HCT116 (cell line): ENCODE measurements at regions not wholly inside any gene's neighbourhood (a gene's known extent, or its start where the extent isn't known, plus 50 kb on each side); places are given as distances from the start of the nearest gene placed in this dataset.

Source experiments
- ATAC-seq: fragments of 200-7000 bp; cut with Tn5 transposase; 2 replicates; pipeline ENCODE4 v1.9.1; 2020; ENCODE audit warnings: mild to moderate bottlenecking, moderate library complexity
- BruUV-seq: library from RNA; stranded (reverse); fragments of 400-500 nt; replicated peaks from 2 replicates; lab custom pipeline; 2021; lab: Mats Ljungman, UMichigan
- CTCF ChIA-PET: fragments of 300-600 bp; sonication (Branson Sonifier 250); formaldehyde crosslinking; loops from one replicate; lab custom pipeline; 2021; ENCODE audit warnings: antibody characterized with exemption; lab: Charles Lee
- POLR2A ChIA-PET: fragments of 300-600, 350-600 bp; sonication (Branson Sonifier 250); formaldehyde crosslinking; loops from one replicate; lab custom pipeline; 2021; ENCODE audit warnings: antibody characterized with exemption; lab: Charles Lee
- RAD21 ChIA-PET, 2 experiments: fragments of 300-600 bp; sonication (Branson Sonifier 250); formaldehyde crosslinking; loops; one replicate each; lab custom pipeline; 2023; ENCODE audit warnings: low total read pairs in 2 of 2; ENCODE audit not compliant: uncharacterized antibody in 2 of 2, unreplicated experiment in 2 of 2, low non-redundant PET in 1 of 2; lab: Charles Lee
- DNase-seq: peaks from one replicate; pipeline ENCODE4 v3.0.0-alpha.2; 2010; ENCODE audit warnings: low read depth, low spot score
- H2AFZ ChIP-seq: fragments of 200-600 bp; shearing (Covaris generic), sonication (generic); 2 replicates; pipeline ENCODE4 v1.6.1; 2017; ENCODE audit warnings: low read depth, mixed run types, mixed read lengths, antibody characterized with exemption, low read length; ENCODE audit not compliant: poor library complexity, severe bottlenecking
- H3K27ac ChIP-seq: 2 replicates; pipeline ENCODE4 v1.5.1; 2012; ENCODE audit warnings: low read depth, low read length
- H3K27me3 ChIP-seq: fragments of 200-600 bp; sonication (generic); 2 replicates; pipeline ENCODE4 v1.6.1; 2016; ENCODE audit warnings: mixed run types, low read length, mixed read lengths; ENCODE audit not compliant: insufficient read depth
- H3K36me3 ChIP-seq, 2 experiments: fragments of 200-500 bp in 1 of 2; fragments of 200-600 bp in 1 of 2; sonication (Bioruptor generic) in 1 of 2; sonication (generic) in 1 of 2; 2 replicates each; pipeline versions ENCODE4 v1.5.1 to v1.6.1; 2014 to 2016; ENCODE audit warnings: low read length in 2 of 2, inconsistent platforms in 1 of 2, mixed read lengths in 1 of 2, mixed run types in 1 of 2; ENCODE audit not compliant: insufficient read depth in 2 of 2, control insufficient read depth in 1 of 2
- H3K4me1 ChIP-seq, 2 experiments: fragments of 200-600 bp in 1 of 2; sonication (generic) in 1 of 2; 2 replicates each; pipeline versions ENCODE4 v1.5.1 to v1.6.1; 2012 to 2017; ENCODE audit warnings: low read length in 2 of 2, inconsistent platforms in 1 of 2, mild to moderate bottlenecking in 1 of 2, mixed read lengths in 1 of 2, mixed run types in 1 of 2, moderate library complexity in 1 of 2; ENCODE audit not compliant: insufficient read depth in 2 of 2, control insufficient read depth in 1 of 2
- H3K4me2 ChIP-seq: fragments of 200-600 bp; sonication (generic); 2 replicates; pipeline ENCODE4 v1.6.1; 2017; ENCODE audit warnings: mixed run types, low read length, mixed read lengths
- H3K4me3 ChIP-seq, 2 experiments: fragments of 200-600 bp in 1 of 2; sonication (generic) in 1 of 2; replicated peaks in 1 of 2; 2 replicates each; pipeline ENCODE4 v1.5.1; 2011 to 2016; ENCODE audit warnings: low read length in 2 of 2, control low read depth in 1 of 2, low read depth in 1 of 2, mild to moderate bottlenecking in 1 of 2, mixed read lengths in 1 of 2, mixed run types in 1 of 2
- H3K79me2 ChIP-seq: fragments of 200-600 bp; sonication (generic); 2 replicates; pipeline ENCODE4 v1.6.1; 2017; ENCODE audit warnings: mild to moderate bottlenecking, mixed run types, low read length, moderate library complexity, mixed read lengths; ENCODE audit not compliant: insufficient read depth
- H3K9ac ChIP-seq: fragments of 200-600 bp; sonication (generic); 2 replicates; pipeline ENCODE4 v1.6.1; 2016; ENCODE audit warnings: low read length, mixed read lengths
- H3K9me2 ChIP-seq: fragments of 200-600 bp; sonication (generic), shearing (Covaris generic); 2 replicates; pipeline ENCODE4 v1.6.1; 2017; ENCODE audit warnings: mixed run types, mild to moderate bottlenecking, moderate library complexity; ENCODE audit not compliant: insufficient read depth
- H3K9me3 ChIP-seq, 2 experiments: fragments of 200-500 bp in 1 of 2; fragments of 200-600 bp in 1 of 2; sonication (Bioruptor generic) in 1 of 2; sonication (generic) in 1 of 2; 2 replicates each; pipeline ENCODE4 v1.6.1; 2014 to 2017; ENCODE audit warnings: low read length in 2 of 2, mixed read lengths in 2 of 2, inconsistent platforms in 1 of 2, low read depth in 1 of 2, mild to moderate bottlenecking in 1 of 2, mixed run types in 1 of 2, moderate library complexity in 1 of 2; ENCODE audit not compliant: control insufficient read depth in 1 of 2, insufficient read depth in 1 of 2
- H4K20me1 ChIP-seq: fragments of 200-600 bp; sonication (generic), shearing (Covaris generic); 2 replicates; pipeline ENCODE4 v1.6.1; 2017; ENCODE audit warnings: mixed run types, mild to moderate bottlenecking, moderate library complexity; ENCODE audit not compliant: insufficient read depth
- ATF3 ChIP-seq: IDR thresholded peaks from 2 replicates; pipeline ENCODE4 v1.6.1; 2012
- CBX3 ChIP-seq: IDR thresholded peaks from 2 replicates; pipeline ENCODE4 v1.6.1; 2012; ENCODE audit warnings: low read depth
- CEBPB ChIP-seq: IDR thresholded peaks from 2 replicates; pipeline ENCODE4 v1.6.1; 2012; ENCODE audit warnings: low read depth
- ELF1 ChIP-seq: IDR thresholded peaks from 2 replicates; pipeline ENCODE4 v1.6.1; 2012; ENCODE audit warnings: low read depth, borderline replicate concordance
- EZH2 ChIP-seq: fragments of 200-600 bp; sonication (generic); IDR thresholded peaks from 2 replicates; pipeline ENCODE4 v1.6.1; 2017; ENCODE audit warnings: antibody characterized with exemption, mixed run types
- EZH2phosphoT487 ChIP-seq: fragments of 200-600 bp; IDR thresholded peaks from 2 replicates; pipeline ENCODE4 v1.6.1; 2018; ENCODE audit warnings: antibody characterized with exemption, borderline replicate concordance
- FOSL1 ChIP-seq: IDR thresholded peaks from 2 replicates; pipeline ENCODE4 v1.6.1; 2012; ENCODE audit warnings: low read depth
- JUND ChIP-seq: IDR thresholded peaks from 2 replicates; pipeline ENCODE4 v1.6.1; 2012
- MAX ChIP-seq: IDR thresholded peaks from 2 replicates; pipeline ENCODE4 v1.6.1; 2012
- POLR2A ChIP-seq: IDR thresholded peaks from 2 replicates; pipeline ENCODE4 v1.7.0; 2011; ENCODE audit warnings: borderline replicate concordance; ENCODE audit not compliant: insufficient read depth, insufficient read length; ENCODE audit errors: extremely low read depth
- RAD21 ChIP-seq: IDR thresholded peaks from 2 replicates; pipeline ENCODE4 v1.6.1; 2012; ENCODE audit warnings: low read depth, mild to moderate bottlenecking
- REST ChIP-seq: IDR thresholded peaks from 2 replicates; pipeline ENCODE4 v1.6.1; 2012; ENCODE audit warnings: low read depth
- SIN3A ChIP-seq: IDR thresholded peaks from 2 replicates; pipeline ENCODE4 v1.6.1; 2012; ENCODE audit warnings: low read depth
- SP1 ChIP-seq: IDR thresholded peaks from 2 replicates; pipeline ENCODE4 v1.6.1; 2012; ENCODE audit warnings: low read depth
- TCF7L2 ChIP-seq: IDR thresholded peaks from 2 replicates; pipeline ENCODE4 v1.7.0; 2011; ENCODE audit warnings: borderline replicate concordance, inconsistent platforms; ENCODE audit not compliant: insufficient read depth, insufficient read length; ENCODE audit errors: extremely low read depth
- YY1 ChIP-seq: IDR thresholded peaks from 2 replicates; pipeline ENCODE4 v1.6.1; 2011; ENCODE audit warnings: low read length, low read depth, moderate library complexity, mild to moderate bottlenecking; ENCODE audit not compliant: insufficient replicate concordance; ENCODE audit errors: extremely low read depth
- ZBTB33 ChIP-seq: IDR thresholded peaks from 2 replicates; pipeline ENCODE4 v1.6.1; 2011; ENCODE audit warnings: mild to moderate bottlenecking, low read length, moderate library complexity; ENCODE audit not compliant: insufficient replicate concordance; ENCODE audit errors: extremely low read depth
- ZFX ChIP-seq: fragments of 450-650 bp; IDR thresholded peaks from 2 replicates; pipeline ENCODE4 v1.6.1; 2017
- ZNF274 ChIP-seq: fragments of 200-500 bp; sonication (Bioruptor generic); IDR thresholded peaks from 2 replicates; pipeline ENCODE4 v1.6.1; 2014; ENCODE audit warnings: mild to moderate bottlenecking, low read depth, low read length, inconsistent platforms
- intact Hi-C: fragments of 100-400 bp; cut with micrococcal nuclease; formaldehyde crosslinking; loops from 2 replicates; pipeline ENCODE4 v1.10.0; 2022

- no peak overlapping the region for H3K27ac ChIP-seq
- DNase-seq (no peak), ATAC-seq (no peak)
- H3K9me3 ChIP-seq = no peaks in the 10 kb centered on the region
- H3K4me3 ChIP-seq = no peak overlapping the region
- no peaks in the 10 kb centered on the region for H3K27me3 ChIP-seq
- TF ChIP-seq ZNF274 = no peak
- TF ChIP-seq ATF3 = no peak
- no peak for TF ChIP-seq SIN3A
- no peak for TF ChIP-seq ELF1
- no peak for TF ChIP-seq TCF7L2
- TF ChIP-seq CEBPB = no peak
- no peak for TF ChIP-seq SP1
- no peak for TF ChIP-seq JUND
- no peak for TF ChIP-seq POLR2A
- TF ChIP-seq ZBTB33 = no peak
- TF ChIP-seq EZH2 = no peak
- no peak for TF ChIP-seq EZH2phosphoT487
- TF ChIP-seq REST = no peak
- TF ChIP-seq CBX3 = no peak
- no peak for TF ChIP-seq MAX
- no peak for TF ChIP-seq YY1
- TF ChIP-seq RAD21 = no peak
- TF ChIP-seq ZFX = no peak
- no peak for TF ChIP-seq FOSL1
- H3K79me2 ChIP-seq = no peaks in the 10 kb centered on the region
- no peak overlapping the region for H3K9ac ChIP-seq
- no peaks in the 10 kb centered on the region for H3K4me1 ChIP-seq
- H4K20me1 ChIP-seq = no peaks in the 10 kb centered on the region
- no TSS peak for BruUV-seq
- ChIA-PET RAD21 (no interaction called here), POLR2A (interaction anchor here (1.5 kb wide), 1 partner anchor 9 kb away, joined by 4 read pairs; no protein-coding TSS in a partner anchor), CTCF (no interaction called here)
- intact Hi-C loops = no loop called here
- no peak overlapping the region for H3K4me2 ChIP-seq
- no peaks in the 10 kb centered on the region for H3K36me3 ChIP-seq
- H2AFZ ChIP-seq = no peak overlapping the region
- H3K9me2 ChIP-seq = no peaks in the 10 kb centered on the region
These were observed 189.6 kb upstream of the RBMS1 start for GRCh38 chr2:160683206-160683605.
